ENCODE measurements at regions not wholly inside any gene's neighbourhood (a gene's known extent, or its start where the extent isn't known, plus 50 kb on each side); places are given as distances from the start of the nearest gene placed in this dataset.

- TF ChIP-seq EP300 (IDR thresholded peaks at IDR 0.05), result no peak
- no peak for TF ChIP-seq POLR2AphosphoS5 (IDR thresholded peaks at IDR 0.05)
- no peak for TF ChIP-seq CTCF (IDR thresholded peaks at IDR 0.05)
- no peak for TF ChIP-seq POLR2A (IDR thresholded peaks at IDR 0.05)
- 58 to 70% (median 66%) methylated on average over 5 of the region's 5 CpGs for WGBS, 5 donors
These were observed 102.2 kb upstream of the ATP10A start for GRCh38 chr15:25965326-25965725.

GRCh38 chr15:25960273-25960672 lies 97.1 kb upstream of the ATP10A start:
- peaks cover 0 to 8% (median 0%) of the 10 kb centered on the region in 4 donors for H3K9me3 ChIP-seq
- TF ChIP-seq CTCF (IDR thresholded peaks at IDR 0.05) (no peak), POLR2A (IDR thresholded peaks at IDR 0.05) (no peak), EP300 (IDR thresholded peaks at IDR 0.05) (no peak), POLR2AphosphoS5 (IDR thresholded peaks at IDR 0.05) (no peak)
- no peak overlapping the region for H3K27ac ChIP-seq
- no peak overlapping the region for H3K4me3 ChIP-seq
- H3K27me3 ChIP-seq, result peaks cover 0 to 4% (median 0%) of the 10 kb centered on the region in 3 donors
- WGBS, 5 donors, result 74 to 80% (median 77%) methylated on average over 5 of the region's 5 CpGs
- intact Hi-C loops (cut with DNase I; ENCODE audit: low total_unique reads), result no loop called here
- no peak for DNase-seq
- no peaks in the 10 kb centered on the region for H3K4me1 ChIP-seq
- H3K36me3 ChIP-seq, result no peaks in the 10 kb centered on the region

More at GRCh38 chr15:25965326-25965725, 102.2 kb upstream of the ATP10A start:
- no peak for DNase-seq
- H3K9me3 ChIP-seq, result peaks cover 0 to 8% (median 0%) of the 10 kb centered on the region in 4 donors
- intact Hi-C loops (cut with DNase I; ENCODE audit: low total_unique reads), result no loop called here
- H3K27me3 ChIP-seq, result no peaks in the 10 kb centered on the region
- H3K27ac ChIP-seq, result no peak overlapping the region
- H3K36me3 ChIP-seq, result no peaks in the 10 kb centered on the region
- no peaks in the 10 kb centered on the region for H3K4me1 ChIP-seq
- no peak overlapping the region for H3K4me3 ChIP-seq

GRCh38 chr15:25959100-25959499 lies 96.0 kb upstream of the ATP10A start:
- H3K9me3 ChIP-seq, result peaks cover 0 to 12% (median 0%) of the 10 kb centered on the region in 4 donors
- no peaks in the 10 kb centered on the region for H3K4me1 ChIP-seq
- H3K36me3 ChIP-seq, result no peaks in the 10 kb centered on the region
- no peak overlapping the region for H3K4me3 ChIP-seq
- H3K27ac ChIP-seq, result no peak overlapping the region
- DNase-seq, result no peak
- H3K27me3 ChIP-seq, result peaks cover 0 to 4% (median 0%) of the 10 kb centered on the region in 3 donors
- TF ChIP-seq POLR2AphosphoS5 (IDR thresholded peaks at IDR 0.05) (no peak), EP300 (IDR thresholded peaks at IDR 0.05) (no peak), POLR2A (IDR thresholded peaks at IDR 0.05) (no peak), CTCF (IDR thresholded peaks at IDR 0.05) (no peak)
- WGBS, 5 donors, result 53 to 69% (median 68%) methylated on average over 1 of the region's 1 CpG
- intact Hi-C loops (cut with DNase I; ENCODE audit: low total_unique reads), result no loop called here

- peaks cover 0 to 4% (median 0%) of the 10 kb centered on the region in 3 donors for H3K27me3 ChIP-seq
- no peaks in the 10 kb centered on the region for H3K4me1 ChIP-seq
- 87 to 92% (median 90%) methylated on average over 2 of the region's 2 CpGs for WGBS, 5 donors
- no peak overlapping the region for H3K4me3 ChIP-seq
- intact Hi-C loops (cut with DNase I; ENCODE audit: low total_unique reads), result no loop called here
- no peak for DNase-seq
- TF ChIP-seq EP300 (IDR thresholded peaks at IDR 0.05), result no peak
- no peak for TF ChIP-seq POLR2A (IDR thresholded peaks at IDR 0.05)
- peaks cover 0 to 18% (median 0%) of the 10 kb centered on the region in 4 donors for H3K9me3 ChIP-seq
- H3K27ac ChIP-seq, result no peak overlapping the region
- H3K36me3 ChIP-seq, result no peaks in the 10 kb centered on the region
These were observed 92.5 kb upstream of the ATP10A start for GRCh38 chr15:25955628-25956027.

GRCh38 chr15:25954398-25954797 lies 91.3 kb upstream of the ATP10A start:
- Histone ChIP-seq H3K4me3 (no peak overlapping the region), H3K36me3 (no peaks in the 10 kb centered on the region), H3K4me1 (no peaks in the 10 kb centered on the region), H3K27me3 (peaks cover 0 to 4% (median 0%) of the 10 kb centered on the region in 3 donors), H3K9me3 (peaks cover 0 to 18% (median 0%) of the 10 kb centered on the region in 4 donors), H3K27ac (no peak overlapping the region)
- DNase-seq, result no peak
- intact Hi-C loops (cut with DNase I; ENCODE audit: low total_unique reads), result no loop called here
- TF ChIP-seq POLR2A (IDR thresholded peaks at IDR 0.05) (no peak), CTCF (IDR thresholded peaks at IDR 0.05) (no peak), POLR2AphosphoS5 (IDR thresholded peaks at IDR 0.05) (no peak), EP300 (IDR thresholded peaks at IDR 0.05) (no peak)
- 40 to 67% (median 59%) methylated on average over 4 of the region's 4 CpGs for WGBS, 5 donors
